RWPE2 (cell line): ENCODE measurements at regions not wholly inside any gene's neighbourhood (a gene's known extent, or its start where the extent isn't known, plus 50 kb on each side); places are given as distances from the start of the nearest gene placed in this dataset.

Source experiments
- ATAC-seq: fragments of 200-7000 bp; cut with Tn5 transposase; 3 replicates; pipeline ENCODE4 v1.9.1; 2021; ENCODE audit warnings: low read depth
- DNase-seq: peaks from one replicate; pipeline ENCODE4 v3.0.0-alpha.2; 2020; ENCODE audit warnings: low spot score
- H3K27ac ChIP-seq: fragments of 450-650 bp; 2 replicates; pipeline ENCODE4 v1.5.1; 2017; ENCODE audit warnings: mild to moderate bottlenecking; ENCODE audit not compliant: poor library complexity, severe bottlenecking
- H3K27me3 ChIP-seq: fragments of 250-450 bp; sonication (Bioruptor Pico); 2 replicates; pipeline ENCODE4 v1.5.1; 2021; ENCODE audit warnings: mild to moderate bottlenecking, moderate library complexity; ENCODE audit not compliant: insufficient read depth, poor library complexity, severe bottlenecking
- H3K36me3 ChIP-seq: fragments of 250-450 bp; sonication (Bioruptor Pico); 2 replicates; pipeline ENCODE4 v1.5.1; 2020; ENCODE audit warnings: low read depth, mild to moderate bottlenecking, moderate library complexity
- H3K4me1 ChIP-seq: fragments of 250-450 bp; sonication (Bioruptor Pico); 2 replicates; pipeline ENCODE4 v1.5.1; 2021; ENCODE audit warnings: mild to moderate bottlenecking, moderate library complexity; ENCODE audit not compliant: insufficient read depth, poor library complexity, severe bottlenecking
- H3K4me3 ChIP-seq: fragments of 250-450 bp; sonication (Bioruptor Pico); 2 replicates; pipeline ENCODE4 v1.5.1; 2021; ENCODE audit warnings: mild to moderate bottlenecking, moderate library complexity; ENCODE audit not compliant: severe bottlenecking
- H3K9me3 ChIP-seq: fragments of 250-450 bp; sonication (Bioruptor Pico); 2 replicates; pipeline ENCODE4 v1.5.1; 2021; ENCODE audit warnings: mild to moderate bottlenecking, moderate library complexity; ENCODE audit not compliant: severe bottlenecking
- TF ChIP-seq, protein P1 (sequence below): fragments of 450-650 bp; IDR thresholded peaks from one replicate; pipeline ENCODE4 v1.5.1; 2017; ENCODE audit warnings: mild to moderate bottlenecking, moderate library complexity; ENCODE audit not compliant: poor library complexity, severe bottlenecking

- ATAC-seq (no peak), DNase-seq (no peak)
- Histone ChIP-seq H3K27me3 (no peaks in the 10 kb centered on the region), H3K4me3 (no peak overlapping the region), H3K9me3 (no peaks in the 10 kb centered on the region), H3K36me3 (no peaks in the 10 kb centered on the region), H3K4me1 (no peaks in the 10 kb centered on the region), H3K27ac (no peak overlapping the region)
- TF ChIP-seq, protein P1, sequence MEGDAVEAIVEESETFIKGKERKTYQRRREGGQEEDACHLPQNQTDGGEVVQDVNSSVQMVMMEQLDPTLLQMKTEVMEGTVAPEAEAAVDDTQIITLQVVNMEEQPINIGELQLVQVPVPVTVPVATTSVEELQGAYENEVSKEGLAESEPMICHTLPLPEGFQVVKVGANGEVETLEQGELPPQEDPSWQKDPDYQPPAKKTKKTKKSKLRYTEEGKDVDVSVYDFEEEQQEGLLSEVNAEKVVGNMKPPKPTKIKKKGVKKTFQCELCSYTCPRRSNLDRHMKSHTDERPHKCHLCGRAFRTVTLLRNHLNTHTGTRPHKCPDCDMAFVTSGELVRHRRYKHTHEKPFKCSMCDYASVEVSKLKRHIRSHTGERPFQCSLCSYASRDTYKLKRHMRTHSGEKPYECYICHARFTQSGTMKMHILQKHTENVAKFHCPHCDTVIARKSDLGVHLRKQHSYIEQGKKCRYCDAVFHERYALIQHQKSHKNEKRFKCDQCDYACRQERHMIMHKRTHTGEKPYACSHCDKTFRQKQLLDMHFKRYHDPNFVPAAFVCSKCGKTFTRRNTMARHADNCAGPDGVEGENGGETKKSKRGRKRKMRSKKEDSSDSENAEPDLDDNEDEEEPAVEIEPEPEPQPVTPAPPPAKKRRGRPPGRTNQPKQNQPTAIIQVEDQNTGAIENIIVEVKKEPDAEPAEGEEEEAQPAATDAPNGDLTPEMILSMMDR, result no peak
Measured at GRCh38 chr1:67482733-67483482, 52.7 kb upstream of the SERBP1 start.

- Histone ChIP-seq H3K27ac (no peak overlapping the region), H3K4me1 (no peaks in the 10 kb centered on the region), H3K9me3 (no peaks in the 10 kb centered on the region), H3K36me3 (no peaks in the 10 kb centered on the region), H3K4me3 (no peak overlapping the region), H3K27me3 (no peaks in the 10 kb centered on the region)
- TF ChIP-seq, protein P1, result no peak
- DNase-seq (no peak), ATAC-seq (no peak)
Measured at GRCh38 chr1:67484492-67484891, 54.3 kb upstream of the SERBP1 start.

GRCh38 chr1:67485046-67485811 lies 55.0 kb upstream of the SERBP1 start:
- no peaks in the 10 kb centered on the region for H3K4me1 ChIP-seq
- TF ChIP-seq, protein P1, result no peak
- no peaks in the 10 kb centered on the region for H3K36me3 ChIP-seq
- no peak overlapping the region for H3K27ac ChIP-seq
- H3K27me3 ChIP-seq, result no peaks in the 10 kb centered on the region
- no peak overlapping the region for H3K4me3 ChIP-seq
- no peaks in the 10 kb centered on the region for H3K9me3 ChIP-seq
- DNase-seq (no peak), ATAC-seq (no peak)

DNA sequence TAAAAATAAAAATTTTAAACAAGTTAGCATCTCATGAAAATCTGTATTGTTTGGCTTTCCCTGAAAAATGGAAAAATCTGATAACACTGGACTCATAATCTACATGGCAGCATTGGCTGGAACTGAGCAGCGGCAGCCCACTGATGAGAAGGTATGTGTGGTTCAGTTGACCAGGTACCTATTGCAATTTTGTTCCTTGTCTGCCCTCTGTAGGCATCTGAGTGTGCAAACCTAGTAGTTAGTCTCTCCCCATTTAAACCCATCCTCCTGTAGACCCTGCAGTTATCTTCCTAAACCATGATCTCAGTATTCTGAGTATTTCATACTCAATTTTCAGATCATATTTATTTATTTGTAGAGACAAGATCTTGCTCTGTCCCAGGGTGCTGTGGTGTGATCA lies 59.4 kb upstream of the SERBP1 start:
- no peak overlapping the region for H3K4me3 ChIP-seq

More for the DNA sequence above, 59.4 kb upstream of the SERBP1 start:
- Histone ChIP-seq H3K4me1 (no peaks in the 10 kb centered on the region), H3K27ac (no peak overlapping the region), H3K9me3 (no peaks in the 10 kb centered on the region), H3K36me3 (no peaks in the 10 kb centered on the region), H3K27me3 (no peaks in the 10 kb centered on the region)
- ATAC-seq (peak; percentile 79), DNase-seq (no peak)
- TF ChIP-seq, protein P1, result peak; percentile 40
